GM19035 (cell line): ENCODE measurements at regions not wholly inside any gene's neighbourhood (a gene's known extent, or its start where the extent isn't known, plus 50 kb on each side); places are given as distances from the start of the nearest gene placed in this dataset.
"Not testable (repeated sequence)": the region's sequence is repeated elsewhere in the genome, so short reads cannot be mapped to it uniquely, and the experiment has no call there.

Source experiments
- ATAC-seq: cut with Tn5 transposase; IDR thresholded peaks from one replicate; pipeline ENCODE4 v1.9.1; 2021; ENCODE audit not compliant: unreplicated experiment

DNA sequence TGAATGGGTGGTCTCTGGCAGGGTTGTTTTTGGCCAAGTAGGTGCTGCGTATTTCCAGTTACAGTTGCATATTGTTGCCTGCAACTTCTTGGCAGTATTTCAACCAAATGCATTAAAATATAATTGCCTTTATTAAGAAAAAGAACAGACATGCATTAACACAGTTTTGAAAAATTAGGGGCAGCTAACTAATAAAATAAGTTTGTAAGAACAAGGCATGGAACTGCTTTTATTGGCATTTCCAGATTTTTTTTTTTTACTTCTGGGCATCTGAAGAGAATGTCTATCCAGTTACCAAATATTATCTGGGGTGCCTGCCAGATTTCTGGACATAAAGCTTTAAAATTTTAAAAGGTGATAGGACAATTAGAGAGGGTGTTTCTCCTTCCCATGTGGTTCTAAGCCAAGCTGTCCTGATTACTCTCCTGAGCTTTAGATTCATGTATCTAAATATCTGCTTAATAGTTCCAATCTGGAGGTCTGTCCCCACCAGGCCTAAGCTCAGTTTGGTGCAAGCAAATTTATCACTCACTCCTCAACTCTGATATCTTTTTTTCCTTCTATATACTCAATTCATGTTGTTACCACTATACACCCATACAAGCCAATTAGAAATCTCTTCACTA is 553.3 kb upstream of the USP24 start:
- no peak for ATAC-seq

DNA sequence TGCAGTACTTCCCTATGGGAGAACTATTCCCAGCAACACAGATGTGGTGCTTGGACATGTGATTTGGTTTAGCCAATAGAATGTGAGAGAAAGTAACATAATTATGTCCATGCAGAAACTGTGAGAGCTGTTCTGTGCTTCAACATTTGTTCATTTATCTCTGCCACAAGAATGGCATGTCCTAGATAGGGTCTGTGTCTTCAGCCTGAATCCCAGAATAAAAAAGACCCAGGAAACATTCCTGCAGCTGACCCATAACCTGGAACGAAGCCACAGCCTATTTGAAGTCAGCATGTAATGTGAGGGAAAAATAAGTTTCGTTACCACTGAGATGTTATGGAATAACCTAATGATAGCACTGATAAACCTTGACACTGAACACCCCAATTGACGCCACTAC is 552.0 kb upstream of the USP24 start:
- no peak for ATAC-seq

DNA sequence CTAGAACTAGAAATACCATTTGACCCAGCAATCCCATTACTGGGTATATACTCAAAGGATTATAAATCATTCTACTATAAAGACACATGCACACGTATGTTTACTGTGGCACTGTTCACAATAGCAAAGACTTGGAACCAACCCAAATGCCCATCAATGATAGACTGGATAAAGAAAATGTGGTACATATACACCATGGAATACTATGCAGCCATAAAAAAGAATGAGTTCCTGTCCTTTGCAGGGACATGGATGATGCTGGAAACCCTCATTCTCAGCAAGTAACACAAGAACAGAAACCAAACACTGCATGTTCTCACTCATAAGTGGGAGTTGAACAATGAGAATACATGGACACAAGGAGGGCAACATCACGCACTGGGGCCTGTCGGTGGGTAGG is 550.3 kb upstream of the USP24 start:
- not testable (repeated sequence) for ATAC-seq

DNA sequence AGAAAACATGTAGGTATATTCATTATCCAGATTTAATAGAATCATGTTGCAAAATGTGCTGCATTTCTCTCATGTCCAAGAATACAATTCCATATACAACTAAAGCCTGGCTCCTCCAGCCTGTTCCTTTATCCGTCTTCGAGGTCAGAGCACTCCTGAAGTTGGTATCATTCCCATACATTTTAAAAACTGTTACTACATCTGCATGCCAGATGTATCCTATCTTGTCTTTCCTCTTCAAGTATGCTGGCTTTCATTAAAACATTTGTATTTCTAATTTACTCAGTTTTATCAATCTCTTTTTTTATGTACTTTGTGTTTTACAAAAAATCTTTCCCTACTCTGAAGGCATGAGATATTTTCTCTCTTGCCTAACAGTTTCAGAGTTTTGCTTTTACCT is 536.6 kb upstream of the USP24 start:
- ATAC-seq = no peak

DNA sequence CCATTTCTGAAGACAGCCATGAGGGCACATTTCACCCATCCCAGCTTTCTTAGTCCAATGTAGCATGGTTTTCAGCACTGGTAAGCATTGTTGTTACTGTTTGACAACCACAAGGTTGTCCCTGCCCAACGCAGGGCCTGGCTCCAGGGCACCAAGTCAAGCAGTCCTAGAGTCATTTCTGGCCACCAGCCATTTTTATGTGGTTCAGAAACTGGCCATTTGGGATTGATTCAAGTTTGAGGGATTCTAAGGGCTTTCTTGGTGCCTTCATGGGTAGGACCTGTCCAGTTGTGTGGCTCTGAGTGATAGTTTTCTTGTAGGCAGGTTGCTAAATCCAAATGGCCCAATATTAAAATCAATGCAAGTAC is 535.4 kb upstream of the USP24 start:
- no peak for ATAC-seq

DNA sequence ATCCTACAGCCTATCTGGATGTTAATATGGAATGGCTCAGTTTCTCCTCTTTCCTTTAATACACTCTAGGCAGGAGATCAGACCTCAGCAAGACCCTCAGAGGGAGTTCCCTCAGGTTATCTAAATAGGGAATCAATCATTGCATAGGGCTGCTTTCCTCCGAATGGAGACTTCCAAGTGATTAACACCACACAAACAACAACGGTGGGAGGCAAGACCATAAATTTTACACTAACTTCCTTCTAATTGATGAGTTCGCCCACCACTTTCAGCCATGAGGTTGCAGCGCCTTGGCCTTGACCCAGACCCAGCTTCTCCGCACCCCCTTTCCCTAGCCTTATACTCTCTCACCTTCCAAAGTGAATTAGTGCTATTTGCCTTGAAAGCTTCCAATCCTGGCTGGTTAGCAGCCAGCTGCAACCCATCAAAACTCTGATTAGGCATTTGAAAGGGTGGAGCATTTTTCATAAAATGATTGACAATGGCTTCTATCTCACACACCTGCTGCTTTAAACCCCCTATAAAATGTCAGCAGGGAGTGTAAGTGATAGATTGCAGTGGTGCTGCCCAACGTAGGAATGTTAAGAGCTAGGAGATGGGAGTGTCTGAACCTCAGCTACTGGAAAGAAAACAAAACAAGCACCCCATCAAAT is 534.9 kb upstream of the USP24 start:
- ATAC-seq = no peak

DNA sequence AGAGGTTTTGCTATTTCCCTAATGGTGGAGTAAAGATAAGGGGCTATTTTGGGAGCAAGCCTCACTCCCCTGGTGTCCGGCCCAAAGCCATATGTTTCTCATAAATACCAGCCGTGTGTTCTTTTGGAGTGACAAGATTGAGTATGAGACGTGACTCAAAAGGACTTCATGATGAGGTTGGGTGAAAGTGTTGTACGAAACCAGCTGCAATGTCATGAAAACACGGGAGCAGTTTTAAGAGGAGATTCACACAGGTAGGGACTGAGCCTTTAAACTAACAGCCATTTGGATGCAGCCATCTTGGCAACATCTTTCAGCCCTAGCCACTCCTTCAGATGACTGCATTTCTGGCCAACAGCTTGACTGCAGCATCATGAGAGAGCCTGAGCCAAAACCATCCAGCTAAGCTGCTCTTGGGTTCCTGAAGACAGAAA is 532.3 kb upstream of the USP24 start:
- no peak for ATAC-seq

DNA sequence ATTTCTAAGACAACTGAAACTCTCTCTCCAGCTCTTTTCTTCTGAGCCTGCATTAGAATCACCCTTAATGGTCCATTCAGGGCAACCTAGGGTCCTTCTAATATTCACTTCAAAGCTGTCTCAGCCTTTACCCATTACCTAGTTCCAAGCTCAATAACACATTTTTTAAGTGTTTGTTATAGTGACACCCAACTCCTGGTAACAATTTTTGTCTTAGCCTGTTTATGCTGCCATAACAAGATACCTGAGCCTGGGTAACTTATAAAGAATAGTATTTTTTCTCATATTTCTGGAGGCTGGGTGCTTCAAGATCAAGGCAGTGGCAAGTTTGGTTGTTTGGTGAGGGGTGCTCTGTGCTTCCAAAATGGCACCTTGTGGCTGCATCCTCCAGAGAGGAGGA is 531.5 kb upstream of the USP24 start:
- no peak for ATAC-seq

DNA sequence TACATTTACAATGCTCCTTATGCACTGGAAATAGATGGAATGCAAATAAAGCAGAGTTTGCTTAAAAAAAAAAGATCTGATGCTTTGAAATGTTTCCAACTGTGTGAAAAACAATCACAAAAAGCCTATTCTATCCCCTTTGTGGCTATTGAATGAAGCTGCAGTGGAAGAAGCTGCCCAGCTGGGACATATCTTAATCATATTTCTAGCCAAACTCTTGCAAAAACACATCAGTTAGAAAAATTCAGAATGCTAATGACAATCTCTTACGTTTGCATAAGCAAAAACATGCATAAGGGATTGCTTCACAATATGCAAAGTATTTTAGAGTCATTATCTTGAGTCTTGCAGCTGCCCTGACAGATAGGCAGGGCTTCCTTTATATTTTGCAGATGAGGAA is 526.4 kb upstream of the USP24 start:
- ATAC-seq = no peak

DNA sequence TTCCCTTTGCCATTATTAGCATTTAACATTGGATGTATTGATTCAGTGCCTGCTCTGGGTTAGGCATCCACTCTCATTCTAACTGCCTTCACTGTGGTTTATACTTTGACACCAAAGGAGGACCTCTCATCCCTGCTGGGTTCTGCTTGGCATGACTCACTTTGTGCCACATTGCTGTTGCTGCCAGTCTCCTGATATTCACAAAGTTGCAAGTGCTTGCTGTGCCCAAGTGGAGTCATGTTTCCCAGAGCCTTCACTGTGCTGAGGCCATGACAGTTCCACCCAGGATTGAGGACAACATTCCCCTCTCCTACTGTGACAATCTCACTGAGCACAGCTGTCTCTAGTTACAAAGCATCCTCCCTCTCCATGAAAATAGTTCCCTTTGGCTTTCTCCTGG is 519.9 kb upstream of the USP24 start:
- ATAC-seq = no peak

DNA sequence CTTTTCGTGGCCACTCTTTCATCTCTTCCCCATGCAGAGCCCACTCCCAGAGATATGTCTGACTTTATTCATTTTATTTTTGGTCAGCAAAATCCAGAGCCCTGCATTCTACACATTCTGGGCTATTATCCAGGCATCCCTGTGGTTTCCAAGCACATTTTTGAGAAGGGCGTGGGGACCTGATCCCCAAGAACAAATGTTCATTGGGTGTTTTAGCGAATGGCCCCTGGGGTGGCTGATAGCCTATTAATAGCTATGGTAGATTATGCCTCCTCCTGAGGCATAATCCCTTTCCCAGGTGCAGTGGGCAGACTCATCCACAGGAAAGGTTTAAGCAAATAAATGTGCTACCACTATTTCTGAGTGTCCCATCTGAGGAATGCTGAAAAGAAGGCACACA is 511.8 kb upstream of the USP24 start:
- no peak for ATAC-seq

DNA sequence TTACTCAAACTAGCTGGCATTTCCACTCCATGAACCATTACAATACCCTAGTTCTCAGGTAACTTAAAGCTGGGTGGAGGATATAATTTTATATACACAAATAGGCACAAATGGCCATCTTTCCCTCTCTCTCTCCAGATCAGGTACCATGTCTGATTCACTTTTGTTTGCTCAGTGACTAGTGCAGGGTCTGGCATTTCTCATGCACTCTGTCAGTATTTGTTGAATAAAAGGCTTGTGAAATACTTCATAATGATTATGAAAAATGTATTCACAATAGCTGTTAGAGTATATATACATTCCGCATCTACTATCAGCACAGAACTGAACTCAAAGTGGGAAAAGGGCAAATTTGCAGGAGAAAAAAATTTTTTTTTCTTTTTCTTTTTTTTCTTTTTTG is 510.2 kb upstream of the USP24 start:
- no peak for ATAC-seq

DNA sequence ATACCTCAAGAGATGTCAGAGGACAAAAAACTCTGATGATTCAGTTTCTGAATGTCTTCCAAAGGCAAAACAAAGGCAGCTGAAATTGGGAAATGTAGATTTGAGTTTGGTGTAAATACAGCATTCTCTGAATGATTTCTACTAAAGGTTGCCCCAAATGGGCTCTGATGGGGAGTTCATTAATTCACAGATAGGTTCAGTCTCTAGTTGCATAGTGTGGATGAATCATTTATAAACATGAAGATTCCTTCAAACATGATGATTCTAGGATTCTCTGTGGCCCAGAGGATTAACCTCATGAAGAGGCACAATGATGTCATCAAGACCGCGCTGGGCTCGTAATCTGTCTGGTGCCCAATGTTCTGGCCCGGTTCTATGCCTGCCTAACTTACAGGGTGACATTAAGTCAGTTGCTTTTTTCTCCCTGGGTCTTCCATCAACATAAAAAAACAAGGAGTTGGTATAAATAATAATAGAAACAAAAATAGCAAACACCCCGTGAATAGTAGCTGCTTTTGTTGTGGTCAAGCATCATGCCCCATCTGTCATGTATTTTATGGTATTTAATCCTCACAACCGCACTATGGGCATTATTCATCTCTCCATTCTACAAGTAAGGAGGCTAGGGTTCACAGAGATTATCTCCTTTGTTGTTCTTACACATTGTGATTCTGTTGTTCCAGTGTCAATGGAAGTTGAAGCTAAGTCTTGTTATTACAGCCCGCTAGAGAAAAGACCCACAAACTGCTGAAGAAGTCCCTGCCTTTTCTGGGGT is 509.6 kb upstream of the USP24 start:
- no peak for ATAC-seq

DNA sequence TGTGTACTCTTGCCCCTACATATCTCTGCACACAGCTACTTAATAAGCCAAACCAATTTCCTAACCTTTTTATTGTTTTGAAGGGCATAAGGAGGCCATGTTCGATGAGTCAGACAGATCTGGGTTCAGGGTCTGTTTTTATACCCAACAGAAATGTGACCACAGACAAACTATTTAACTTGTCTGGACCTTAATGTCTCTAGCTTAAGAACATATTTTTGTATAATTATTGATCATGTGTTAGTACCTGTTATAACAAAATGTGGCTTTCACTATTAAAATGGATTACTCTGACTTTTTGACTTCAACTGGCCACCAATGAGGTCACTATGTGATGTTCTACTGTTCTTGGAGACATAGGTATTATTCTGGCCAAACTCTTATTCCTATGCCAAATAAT is 507.8 kb upstream of the USP24 start:
- no peak for ATAC-seq

DNA sequence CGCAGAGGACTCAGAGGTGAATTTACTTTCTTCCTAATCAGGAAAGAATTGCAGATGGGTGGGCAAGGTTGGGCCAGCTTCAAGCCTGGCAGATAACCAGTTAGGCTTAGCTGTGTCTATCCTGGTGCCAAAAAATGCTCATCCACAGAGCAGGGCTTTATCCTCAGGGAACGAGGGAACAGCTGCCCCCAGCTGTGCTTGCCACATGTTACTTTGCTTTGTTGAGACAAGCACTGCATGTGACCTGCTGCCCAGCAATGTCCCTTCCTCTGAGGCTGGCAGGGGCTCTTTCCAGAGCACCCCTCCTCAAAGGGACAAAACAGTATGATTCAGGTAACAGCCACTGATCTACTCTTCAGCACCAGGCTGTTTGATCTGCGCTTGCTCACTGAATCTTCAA is 505.1 kb upstream of the USP24 start:
- no peak for ATAC-seq

DNA sequence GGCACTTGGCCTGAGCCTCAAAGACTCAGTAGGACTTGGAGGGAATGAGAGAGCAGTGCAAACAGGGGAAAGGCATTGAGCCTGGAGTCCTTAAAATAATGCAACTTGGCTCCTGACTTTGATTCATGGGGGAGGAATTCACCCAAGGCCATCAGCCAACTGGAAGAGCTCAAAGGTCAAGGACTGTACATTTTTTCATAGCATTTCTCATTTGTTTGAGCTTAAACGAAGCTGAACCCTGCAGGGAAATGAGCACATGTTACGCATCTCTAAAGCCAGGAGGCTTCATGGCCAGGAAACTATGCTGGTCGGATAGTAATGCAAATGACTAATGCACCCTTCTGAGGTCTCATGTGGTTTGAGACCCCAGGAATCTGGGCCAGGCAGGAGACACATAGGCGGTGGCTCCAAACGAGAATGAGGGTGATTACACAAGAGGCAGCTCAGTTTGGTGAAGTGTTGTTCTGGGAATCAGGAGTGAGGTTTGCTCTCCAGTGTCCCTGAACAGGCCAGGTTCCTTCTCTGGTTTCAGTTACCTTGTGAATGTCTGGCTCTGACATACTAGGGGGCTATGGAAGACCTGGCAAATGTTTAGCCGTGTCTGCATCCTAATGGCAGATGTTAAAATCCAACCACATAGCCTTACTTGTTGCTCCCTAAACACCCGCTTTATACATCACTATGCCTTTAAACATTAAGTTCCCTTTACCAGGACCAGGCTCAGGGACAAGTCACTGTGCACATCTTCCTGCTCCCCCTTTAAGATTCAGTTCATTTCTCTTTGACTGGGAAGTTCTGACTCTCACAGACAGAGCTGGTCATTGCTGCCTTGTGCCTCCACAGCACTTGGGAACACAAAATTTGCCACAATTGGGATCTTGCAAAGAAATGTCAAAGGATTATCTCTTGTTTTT is 503.9 kb upstream of the USP24 start:
- no peak for ATAC-seq

DNA sequence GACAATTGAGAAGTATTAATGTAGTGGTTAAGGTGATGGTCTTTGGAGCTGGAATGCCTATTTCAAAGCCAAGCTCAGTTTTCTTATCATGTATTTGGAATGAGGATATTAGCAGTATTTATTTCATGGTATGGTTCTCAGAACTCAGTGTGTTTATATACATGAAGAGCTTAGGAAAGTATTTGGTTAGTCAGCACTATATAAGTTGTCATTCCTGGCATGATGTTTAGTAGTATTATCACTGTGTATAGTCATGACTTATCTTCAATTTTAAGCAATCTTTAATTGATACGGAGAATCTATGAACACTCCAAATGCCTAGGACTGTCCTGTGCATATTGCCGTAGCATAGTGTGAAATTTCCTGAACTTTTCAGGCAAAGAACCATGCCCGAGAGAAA is 501.9 kb upstream of the USP24 start:
- no peak for ATAC-seq

DNA sequence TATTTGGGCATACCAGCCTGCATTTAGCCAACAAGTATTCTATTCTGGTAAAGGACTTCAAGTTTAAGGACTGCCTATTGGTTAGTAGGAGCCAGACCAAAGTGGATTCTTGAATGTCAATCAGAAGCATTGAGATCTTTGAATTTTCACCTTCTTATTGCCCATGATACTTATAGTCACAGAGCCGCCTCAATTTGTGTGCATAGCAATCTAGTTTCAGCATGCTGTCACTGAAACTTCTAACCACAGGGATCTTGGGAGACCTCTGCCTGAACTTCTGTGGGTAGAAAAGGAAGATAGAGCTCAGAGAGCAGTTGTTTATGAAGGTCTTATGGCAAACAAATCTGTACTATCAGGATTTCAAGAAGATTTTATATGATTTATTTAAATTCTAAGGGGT is 501.4 kb upstream of the USP24 start:
- ATAC-seq = no peak

DNA sequence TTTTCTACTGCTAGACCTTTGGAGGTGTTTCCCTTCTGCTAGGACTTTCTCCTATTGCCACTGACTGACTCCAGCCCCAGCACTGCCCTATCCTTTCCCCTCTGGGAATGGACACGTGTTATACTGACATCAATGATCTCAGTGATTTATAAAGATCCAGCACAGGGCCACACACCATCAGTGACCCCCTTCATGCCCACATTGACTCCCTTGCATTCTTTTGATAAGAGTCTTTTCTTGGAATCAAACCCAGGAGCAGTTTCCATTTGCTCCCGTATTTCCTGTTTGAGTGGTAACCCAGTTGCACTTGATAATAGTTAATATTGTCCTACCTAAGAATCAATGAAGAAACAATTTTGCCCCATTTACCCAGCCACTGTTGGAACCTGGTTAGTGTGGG is 501.0 kb upstream of the USP24 start:
- ATAC-seq = no peak

DNA sequence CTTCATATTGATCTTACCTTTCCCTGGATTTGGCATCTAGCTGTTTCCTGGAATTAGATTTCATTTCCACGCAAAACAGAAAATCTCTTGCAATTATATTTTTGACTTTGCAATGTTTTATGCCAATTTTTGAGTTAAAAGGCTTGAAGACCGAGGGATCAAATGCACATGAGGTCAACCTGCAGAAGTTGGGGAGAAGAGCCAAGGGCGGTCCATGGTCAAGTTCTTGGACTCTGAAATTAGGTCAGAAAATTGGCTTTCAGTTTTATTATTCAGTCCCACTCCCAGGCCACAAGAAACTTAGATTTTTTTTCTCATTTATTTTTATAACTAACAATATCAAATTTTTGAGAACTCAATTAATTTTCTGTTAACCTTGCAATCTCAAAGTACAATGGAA is 499.1 kb upstream of the USP24 start:
- no peak for ATAC-seq

DNA sequence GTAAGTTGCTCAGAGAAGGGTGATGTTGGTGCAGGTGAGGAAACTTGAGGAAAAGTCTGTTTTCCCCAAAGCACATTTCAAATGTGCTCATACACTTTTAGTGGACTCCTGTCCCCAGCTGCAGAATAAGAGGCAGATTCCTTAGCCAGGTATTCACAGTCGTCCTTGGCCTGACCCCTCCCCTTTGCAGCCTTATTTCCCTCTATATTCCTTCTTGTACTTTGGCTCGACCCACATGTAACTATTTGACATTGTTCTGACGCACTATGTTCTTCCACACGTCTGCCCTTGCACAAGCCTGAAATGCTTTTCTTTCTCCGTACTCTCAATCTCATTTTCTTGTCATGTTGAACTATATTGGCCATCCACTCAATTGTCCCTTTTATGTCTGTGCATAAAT is 498.4 kb upstream of the USP24 start:
- no peak for ATAC-seq
